H9 (cell line): ENCODE measurements at regions not wholly inside any gene's neighbourhood (a gene's known extent, or its start where the extent isn't known, plus 50 kb on each side); places are given as distances from the start of the nearest gene placed in this dataset.

ENCODE experiments used
- DNase-seq: peaks from one replicate; pipeline ENCODE4 v3.0.0-alpha.2; 2017
- H2AFZ ChIP-seq: one replicate; pipeline ENCODE4 v1.6.1; 2013; ENCODE audit warnings: mild to moderate bottlenecking, low read length, control low read depth, moderate library complexity
- H2AK5ac ChIP-seq: 2 replicates; pipeline ENCODE4 v1.6.1; 2013; ENCODE audit warnings: low read length, control low read depth, mixed read lengths; ENCODE audit not compliant: insufficient read length
- H2BK120ac ChIP-seq: one replicate; pipeline ENCODE4 v1.6.1; 2013; ENCODE audit warnings: low read depth, mild to moderate bottlenecking, low read length, control low read depth, inconsistent platforms; ENCODE audit not compliant: poor library complexity, severe bottlenecking
- H2BK12ac ChIP-seq: 2 replicates; pipeline ENCODE4 v1.6.1; 2013; ENCODE audit warnings: low read length, control low read depth, mixed read lengths, low read depth; ENCODE audit not compliant: insufficient read length
- H2BK15ac ChIP-seq: 2 replicates; pipeline ENCODE4 v1.6.1; 2013; ENCODE audit warnings: low read depth, low read length, control low read depth
- H2BK20ac ChIP-seq: one replicate; pipeline ENCODE4 v1.6.1; 2013; ENCODE audit warnings: low read depth, mild to moderate bottlenecking, low read length, control low read depth, inconsistent platforms; ENCODE audit not compliant: poor library complexity, severe bottlenecking
- H2BK5ac ChIP-seq: 2 replicates; pipeline ENCODE4 v1.6.1; 2013; ENCODE audit warnings: low read length, control low read depth, mixed read lengths; ENCODE audit not compliant: insufficient read length
- H3K14ac ChIP-seq: 2 replicates; pipeline ENCODE4 v1.6.1; 2013; ENCODE audit warnings: low read length, control low read depth; ENCODE audit not compliant: insufficient read depth
- H3K18ac ChIP-seq: 2 replicates; pipeline ENCODE4 v1.6.1; 2013; ENCODE audit warnings: low read depth, mild to moderate bottlenecking, mixed read lengths, low read length, control low read depth; ENCODE audit not compliant: insufficient read length
- H3K23ac ChIP-seq: 2 replicates; pipeline ENCODE4 v1.6.1; 2013; ENCODE audit warnings: low read length, control low read depth, mixed read lengths, low read depth; ENCODE audit not compliant: insufficient read length
- H3K23me2 ChIP-seq: 2 replicates; pipeline ENCODE4 v1.6.1; 2013; ENCODE audit warnings: low read depth, mild to moderate bottlenecking, mixed read lengths, low read length, control low read depth; ENCODE audit not compliant: insufficient read length, poor library complexity, severe bottlenecking
- H3K27ac ChIP-seq: 2 replicates; pipeline ENCODE4 v1.5.1; 2013; ENCODE audit warnings: low read length, control low read depth, mixed read lengths, low read depth; ENCODE audit not compliant: insufficient read length
- H3K27me3 ChIP-seq: 2 replicates; pipeline ENCODE4 v1.6.1; 2013; ENCODE audit warnings: low read length, control low read depth, inconsistent platforms; ENCODE audit not compliant: insufficient read depth
- H3K4ac ChIP-seq: 2 replicates; pipeline ENCODE4 v1.6.1; 2013; ENCODE audit warnings: low read depth, mild to moderate bottlenecking, control low read depth, inconsistent platforms, low read length, moderate library complexity
- H3K4me1 ChIP-seq: 2 replicates; pipeline ENCODE4 v1.6.1; 2013; ENCODE audit warnings: low read length, control low read depth, inconsistent platforms; ENCODE audit not compliant: insufficient read depth
- H3K4me2 ChIP-seq: 2 replicates; pipeline ENCODE4 v1.6.1; 2013; ENCODE audit warnings: low read length, control low read depth, mixed read lengths; ENCODE audit not compliant: insufficient read length, insufficient read depth
- H3K56ac ChIP-seq: 2 replicates; pipeline ENCODE4 v1.6.1; 2013; ENCODE audit warnings: low read depth, mild to moderate bottlenecking, mixed read lengths, low read length, control low read depth; ENCODE audit not compliant: insufficient read length
- H3K79me1 ChIP-seq: 2 replicates; pipeline ENCODE4 v1.6.1; 2013; ENCODE audit warnings: low read depth, mild to moderate bottlenecking, moderate library complexity, low read length, control low read depth, inconsistent platforms; ENCODE audit not compliant: insufficient read depth, poor library complexity, severe bottlenecking
- H3K79me2 ChIP-seq: 2 replicates; pipeline ENCODE4 v1.6.1; 2013; ENCODE audit warnings: low read length, control low read depth, inconsistent platforms; ENCODE audit not compliant: insufficient read depth
- H3K9ac ChIP-seq: 2 replicates; pipeline ENCODE4 v1.6.1; 2013; ENCODE audit warnings: low read length, control low read depth, mixed read lengths; ENCODE audit not compliant: insufficient read length; ENCODE audit errors: extremely low read depth
- H3K9me3 ChIP-seq: one replicate; pipeline ENCODE4 v1.6.1; 2013; ENCODE audit warnings: low read depth, low read length, inconsistent platforms; ENCODE audit not compliant: control insufficient read depth
- H3T11ph ChIP-seq: one replicate; pipeline ENCODE4 v1.6.1; 2013; ENCODE audit warnings: mild to moderate bottlenecking, low read length, control low read depth, inconsistent platforms
- H4K20me1 ChIP-seq: one replicate; pipeline ENCODE4 v1.6.1; 2013; ENCODE audit not compliant: control insufficient read depth, insufficient read length, insufficient read depth
- H4K5ac ChIP-seq: 2 replicates; pipeline ENCODE4 v1.6.1; 2013; ENCODE audit warnings: low read depth, mild to moderate bottlenecking, mixed read lengths, low read length, control low read depth; ENCODE audit not compliant: insufficient read length
- H4K8ac ChIP-seq: replicated peaks from 2 replicates; pipeline ENCODE4 v1.6.1; 2013; ENCODE audit warnings: low read length, control low read depth, mixed read lengths, low read depth; ENCODE audit not compliant: insufficient read length
- H4K91ac ChIP-seq: 2 replicates; pipeline ENCODE4 v1.6.1; 2013; ENCODE audit warnings: low read depth, mild to moderate bottlenecking, moderate library complexity, mixed read lengths, low read length, control low read depth; ENCODE audit not compliant: insufficient read length
- H3K27ac Mint-ChIP-seq, 3 experiments: 2 replicates in 2 of 3; 3 replicates in 1 of 3; pipeline ENCODE4 v1.8.0; 2020 to 2021; ENCODE audit warnings: mixed read lengths in 3 of 3, mild to moderate bottlenecking in 1 of 3, moderate library complexity in 1 of 3
- H3K27me3 Mint-ChIP-seq: 2 replicates; pipeline ENCODE4 v1.8.0; 2021; ENCODE audit warnings: low read depth, mild to moderate bottlenecking, moderate library complexity, mixed read lengths
- H3K36me3 Mint-ChIP-seq, 3 experiments: 2 replicates in 2 of 3; 3 replicates in 1 of 3; pipeline ENCODE4 v1.8.0; 2020 to 2021; ENCODE audit warnings: low read depth in 3 of 3, mixed read lengths in 3 of 3; ENCODE audit not compliant: insufficient read depth in 1 of 3
- H3K4me1 Mint-ChIP-seq, 2 experiments: 2 replicates each; pipeline ENCODE4 v1.8.0; 2020; ENCODE audit warnings: mixed read lengths in 2 of 2
- H3K4me3 Mint-ChIP-seq, 2 experiments: 2 replicates in 1 of 2; 3 replicates in 1 of 2; pipeline ENCODE4 v1.8.0; 2020 to 2021; ENCODE audit warnings: mild to moderate bottlenecking in 2 of 2, mixed read lengths in 2 of 2, moderate library complexity in 1 of 2
- H3K9me3 Mint-ChIP-seq, 2 experiments: 2 replicates in 1 of 2; 3 replicates in 1 of 2; pipeline ENCODE4 v1.8.0; 2020; ENCODE audit warnings: mild to moderate bottlenecking in 2 of 2, mixed read lengths in 2 of 2, moderate library complexity in 1 of 2
- CTCF ChIP-seq: fragments of 200-600 bp; sonication (generic); conservative IDR thresholded peaks from 3 replicates; pipeline ENCODE4 v1.8.0; 2021; ENCODE audit warnings: antibody characterized with exemption, mild to moderate bottlenecking
- WGBS: extraction: QIAGEN DNeasy Blood & Tissue Kit; methylation state at CpG from one replicate; pipeline ENCODE4 v1.1.7; 2013; ENCODE audit warnings: missing lambda C conversion rate, low lambda C conversion rate, mixed read lengths; ENCODE audit not compliant: insufficient read length; ENCODE audit errors: extremely low coverage; 5-methylcytosine and 5-hydroxymethylcytosine counted together

- H4K5ac ChIP-seq: no peak overlapping the region
- H3K9ac ChIP-seq: no peak overlapping the region
- H3K27ac Mint-ChIP-seq: no peak overlapping the region
- no peak overlapping the region for H2AFZ ChIP-seq
- H3K18ac ChIP-seq: no peak overlapping the region
- no peaks in the 10 kb centered on the region for H3K27me3 Mint-ChIP-seq
- H3K4ac ChIP-seq: no peak overlapping the region
- no peaks in the 10 kb centered on the region for H3K9me3 ChIP-seq
- no peaks in the 10 kb centered on the region for H3K79me2 ChIP-seq
- no CpG with 5 or more reads among the region's 4 CpGs for WGBS
- H4K20me1 ChIP-seq: no peaks in the 10 kb centered on the region
- no peak overlapping the region for H3K14ac ChIP-seq
- DNase-seq: no peak
- no peak overlapping the region for H3K23ac ChIP-seq
- no peaks in the 10 kb centered on the region for H3K27me3 ChIP-seq
- no peaks in the 10 kb centered on the region for H3K23me2 ChIP-seq
- H2BK15ac ChIP-seq: no peak overlapping the region
- H3K36me3 Mint-ChIP-seq: no peaks in the 10 kb centered on the region; a peak in 2 of 7 replicates
- H2BK12ac ChIP-seq: no peak overlapping the region
- H3K79me1 ChIP-seq: no peaks in the 10 kb centered on the region
- no peak overlapping the region for H3K27ac ChIP-seq
- no peak overlapping the region for H3T11ph ChIP-seq
- no peak overlapping the region for H3K4me2 ChIP-seq
- H2BK5ac ChIP-seq: no peak overlapping the region
- peaks cover 15 to 19% of the 10 kb centered on the region in 2 experiments for H3K4me1 Mint-ChIP-seq
- H3K4me3 Mint-ChIP-seq: no peak overlapping the region
- TF ChIP-seq CTCF: no peak
- H3K4me1 ChIP-seq: 0 out of 2 replicates have a peak, but pooled peaks cover 4% of the 10 kb centered on the region
- no peak overlapping the region for H4K8ac ChIP-seq
- H2BK120ac ChIP-seq: no peak overlapping the region
- H4K91ac ChIP-seq: no peak overlapping the region
- H3K56ac ChIP-seq: no peak overlapping the region
- no peak overlapping the region for H2BK20ac ChIP-seq
- no peak overlapping the region for H2AK5ac ChIP-seq
- peaks cover 0 to 2% of the 10 kb centered on the region in 2 experiments; a peak in 1 of 5 replicates for H3K9me3 Mint-ChIP-seq
These were observed 417.8 kb downstream of the EFNB2 start for GRCh38 chr13:106117640-106118039.
